CMK (cell line): ENCODE measurements at regions not wholly inside any gene's neighbourhood (a gene's known extent, or its start where the extent isn't known, plus 50 kb on each side); places are given as distances from the start of the nearest gene placed in this dataset.

ENCODE experiments used
- DNase-seq: peaks from one replicate; pipeline ENCODE4 v3.0.0-alpha.2; 2010; ENCODE audit warnings: low read depth

DNA sequence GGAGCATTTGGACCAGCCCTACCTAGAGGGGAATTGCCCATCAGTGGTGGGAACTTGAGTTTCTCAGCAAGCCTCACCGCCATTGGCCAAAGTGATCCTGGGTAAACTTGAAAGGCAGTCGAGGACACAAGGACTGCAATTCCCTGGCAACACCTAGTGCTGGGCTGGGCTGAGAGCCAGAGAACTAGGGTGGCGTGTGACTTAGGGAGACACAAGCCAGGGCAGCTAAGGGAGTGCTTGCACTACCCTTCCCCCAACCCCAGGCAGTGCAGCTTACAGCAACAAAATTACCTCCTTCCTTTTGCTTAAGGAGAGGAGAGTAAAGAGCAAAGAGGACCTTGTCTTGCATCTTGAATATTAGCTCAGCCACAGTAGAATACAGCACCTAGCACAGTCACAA lies 176.9 kb upstream of the PRMT6 start:
- DNase-seq, result no peak

DNA sequence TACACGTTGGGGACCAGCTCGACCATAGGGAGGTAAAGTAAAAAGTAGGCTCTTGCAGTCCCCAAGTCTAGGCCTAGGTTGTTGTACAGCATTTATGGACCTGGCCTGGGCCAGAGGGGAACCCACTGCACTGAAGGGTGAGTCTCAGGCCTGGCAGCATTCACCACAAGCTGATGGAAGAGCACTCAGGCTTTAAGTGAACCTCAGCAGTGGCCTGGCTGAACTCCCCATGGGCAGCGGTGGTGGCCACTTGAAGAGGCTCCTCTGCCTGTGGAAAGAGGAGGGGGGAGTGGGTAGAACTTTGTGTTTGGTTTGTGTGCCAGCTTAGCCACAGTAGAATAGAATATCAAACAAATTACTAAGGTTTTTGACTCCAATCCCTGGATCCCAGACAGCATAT lies 176.2 kb upstream of the PRMT6 start:
- DNase-seq, result no peak

DNA sequence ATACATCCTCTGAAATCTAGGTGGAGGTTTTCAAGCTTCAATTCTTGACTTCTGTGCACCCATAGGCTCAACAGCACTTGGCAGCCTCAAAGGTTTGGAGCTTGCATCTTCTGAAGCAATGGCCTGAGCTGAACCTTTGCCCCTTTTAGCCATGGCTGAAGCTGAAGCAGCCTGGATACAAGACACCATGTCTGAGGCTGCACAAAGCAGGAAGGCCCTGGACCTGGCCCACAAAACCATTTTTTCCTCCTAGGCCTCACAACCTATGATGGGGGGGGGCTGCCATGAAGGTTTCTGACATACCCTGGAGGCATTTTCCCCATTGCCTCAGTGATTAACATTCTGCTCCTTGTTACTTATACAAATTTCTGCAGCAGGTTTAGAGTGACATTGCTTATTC lies 173.3 kb upstream of the PRMT6 start:
- DNase-seq, result no peak

DNA sequence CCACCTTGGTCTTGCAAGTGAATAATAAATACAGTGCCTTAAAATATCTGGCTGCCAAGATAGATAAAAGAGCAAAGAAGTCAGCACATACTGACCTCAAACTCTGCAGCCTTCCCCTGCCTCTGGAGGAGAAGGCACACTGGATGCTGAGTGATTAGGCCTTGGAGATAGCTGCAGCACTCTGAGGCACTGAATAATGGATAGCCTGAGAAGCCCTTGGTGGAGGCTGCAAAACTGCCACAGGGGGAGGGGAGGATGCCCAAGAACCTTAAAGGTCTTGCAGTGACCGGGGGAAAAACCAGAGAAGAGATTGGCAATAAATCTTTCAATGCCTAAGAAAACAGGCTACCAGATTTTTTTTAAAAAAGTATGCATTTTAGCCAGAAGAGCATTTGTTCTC lies 167.4 kb upstream of the PRMT6 start:
- DNase-seq, result no peak

DNA sequence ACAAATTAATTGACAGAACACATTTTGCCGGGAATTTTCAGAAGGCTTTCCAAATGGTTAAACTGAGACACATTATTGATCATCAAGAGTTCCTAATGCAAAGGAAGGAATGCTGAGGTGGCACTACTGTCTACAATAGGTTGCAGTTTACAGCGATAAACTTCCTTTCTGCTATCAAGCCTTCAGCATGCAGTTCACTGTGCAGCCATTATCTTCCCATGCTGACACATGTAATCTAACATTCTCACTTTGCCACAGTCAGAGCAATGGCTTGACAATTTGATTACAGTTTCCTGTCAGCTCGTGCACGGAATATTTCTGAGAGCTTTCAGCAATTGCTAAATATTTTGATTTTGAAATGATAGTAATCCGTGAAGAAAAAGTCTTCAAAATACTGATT lies 166.9 kb upstream of the PRMT6 start:
- no peak for DNase-seq

DNA sequence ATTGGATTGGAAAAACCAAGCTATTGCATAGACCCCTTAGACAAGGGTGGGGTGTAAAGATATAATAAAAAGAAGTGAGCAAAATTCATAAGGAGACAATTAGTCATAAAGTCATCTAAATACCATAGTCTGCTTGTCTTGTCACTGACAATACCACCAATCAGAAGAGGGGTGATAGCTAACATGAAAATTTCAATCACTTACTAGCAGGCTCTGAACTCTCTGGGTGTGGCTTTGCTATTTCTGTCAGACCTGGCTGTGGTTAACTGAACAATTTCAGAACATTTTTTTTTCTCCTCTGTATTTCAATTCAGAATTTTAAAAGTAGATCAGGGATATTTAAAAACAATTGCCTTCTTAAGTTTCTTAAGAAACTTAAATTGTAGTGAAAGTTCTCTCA lies 158.5 kb upstream of the PRMT6 start:
- no peak for DNase-seq

DNA sequence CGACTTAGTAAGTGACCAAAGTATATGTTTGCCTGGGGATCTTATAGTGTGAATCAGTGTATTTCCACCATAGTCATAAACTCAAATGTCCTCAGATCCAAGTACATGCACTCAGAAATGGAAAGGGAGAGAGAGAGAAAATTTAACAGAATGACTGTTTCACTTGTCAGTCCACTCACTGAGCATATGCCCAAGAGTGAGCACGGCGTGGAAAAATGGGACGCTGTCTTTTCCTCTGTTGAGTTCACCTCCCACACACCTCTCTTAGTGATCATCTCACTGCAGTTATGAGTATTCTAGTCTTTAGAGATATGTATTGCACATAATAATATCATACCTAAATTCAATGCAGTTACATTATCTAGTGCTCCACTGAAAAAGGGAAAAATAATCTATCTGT lies 156.8 kb upstream of the PRMT6 start:
- DNase-seq, result no peak

DNA sequence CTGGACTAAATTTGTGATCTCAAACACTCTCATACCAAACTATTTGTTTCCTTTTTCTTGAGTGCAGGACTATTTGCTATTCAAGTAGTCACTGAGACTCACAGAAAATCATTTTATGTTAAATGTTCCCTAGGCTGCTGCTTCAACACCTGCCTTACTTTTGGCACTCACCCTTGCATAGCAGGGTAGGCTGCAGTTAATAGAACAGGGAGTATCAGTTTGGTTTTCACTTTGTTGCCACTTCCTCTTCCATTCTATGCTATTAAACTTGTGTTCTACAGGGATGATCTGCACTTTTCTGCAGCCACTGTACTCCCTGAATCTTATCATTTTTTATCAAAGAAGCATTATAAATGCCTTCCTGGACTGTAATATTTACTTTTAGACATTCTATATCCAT lies 148.7 kb upstream of the PRMT6 start:
- DNase-seq, result no peak

DNA sequence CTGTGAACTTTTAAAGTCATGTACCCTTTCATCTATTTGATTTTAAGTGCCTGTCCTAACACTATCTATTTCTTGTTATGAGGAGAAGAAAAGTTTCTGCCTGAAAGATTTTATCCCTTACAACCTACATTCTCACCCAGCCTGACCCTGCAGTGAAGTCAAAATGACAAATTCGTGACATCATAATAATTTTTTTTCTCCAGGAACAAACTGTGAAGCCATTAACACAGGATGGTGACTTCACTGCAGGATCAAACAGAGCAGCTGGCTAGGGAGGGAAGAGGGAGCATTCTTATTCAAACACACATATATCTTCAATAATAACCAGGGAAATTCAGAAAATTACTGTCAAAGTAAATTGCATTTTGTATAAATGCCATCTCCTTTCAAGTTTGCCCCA lies 147.8 kb upstream of the PRMT6 start:
- DNase-seq, result no peak

DNA sequence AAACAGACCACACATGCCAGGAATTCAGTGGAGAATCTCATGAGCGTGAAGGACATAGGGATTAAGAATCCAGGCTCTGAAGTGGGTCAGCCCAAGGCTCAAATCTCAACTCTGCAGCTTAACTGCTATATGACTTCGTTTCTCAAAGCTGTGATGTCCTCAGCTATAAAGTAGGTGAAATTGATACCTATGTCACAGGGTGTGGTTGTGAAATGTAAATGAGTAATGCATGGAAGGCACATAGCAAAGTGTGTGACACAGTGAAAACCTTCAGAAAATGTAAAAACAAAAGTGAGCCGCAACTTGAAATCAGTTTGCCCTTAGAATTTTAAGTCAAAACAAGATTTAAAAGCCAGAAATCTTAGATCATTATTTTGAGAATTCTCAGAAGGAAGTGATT lies 145.7 kb upstream of the PRMT6 start:
- no peak for DNase-seq

DNA sequence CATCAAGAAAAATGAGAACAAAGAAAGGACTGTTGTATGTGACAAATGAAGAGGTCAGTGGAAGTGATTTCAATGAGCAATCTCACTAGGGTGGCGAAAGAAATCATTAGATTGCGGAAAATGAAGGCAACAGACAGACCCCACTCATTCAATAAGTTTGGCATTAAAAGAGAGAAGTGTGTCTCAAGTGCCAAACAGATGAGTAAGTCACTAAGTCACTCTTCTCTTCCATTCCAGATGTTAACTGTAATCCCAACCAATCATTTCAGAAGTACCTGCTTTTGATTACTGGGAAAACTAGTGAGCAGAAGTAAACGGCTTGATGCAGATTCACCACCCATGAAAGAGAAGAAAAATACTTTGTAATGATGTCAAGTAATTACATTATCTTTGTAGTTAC lies 144.3 kb upstream of the PRMT6 start:
- DNase-seq, result no peak

DNA sequence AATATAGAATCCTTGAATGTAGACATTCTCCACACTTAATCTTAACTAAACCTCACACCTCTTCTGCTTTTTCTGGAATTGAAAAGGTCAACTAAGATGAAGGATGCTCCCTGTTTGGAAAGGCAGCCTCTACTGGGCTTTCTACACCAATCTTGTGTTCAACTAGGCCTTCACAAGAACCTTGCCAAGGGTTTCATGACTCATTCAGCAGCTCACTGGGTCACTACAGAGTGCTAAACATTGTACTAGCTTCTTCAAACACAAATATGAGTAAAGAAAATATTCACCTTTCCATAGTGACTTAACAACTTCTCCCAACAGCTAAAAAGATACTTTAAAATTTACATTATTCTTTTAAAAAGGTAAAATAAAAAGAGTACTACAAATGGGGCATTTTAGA lies 135.3 kb upstream of the PRMT6 start:
- DNase-seq, result no peak

DNA sequence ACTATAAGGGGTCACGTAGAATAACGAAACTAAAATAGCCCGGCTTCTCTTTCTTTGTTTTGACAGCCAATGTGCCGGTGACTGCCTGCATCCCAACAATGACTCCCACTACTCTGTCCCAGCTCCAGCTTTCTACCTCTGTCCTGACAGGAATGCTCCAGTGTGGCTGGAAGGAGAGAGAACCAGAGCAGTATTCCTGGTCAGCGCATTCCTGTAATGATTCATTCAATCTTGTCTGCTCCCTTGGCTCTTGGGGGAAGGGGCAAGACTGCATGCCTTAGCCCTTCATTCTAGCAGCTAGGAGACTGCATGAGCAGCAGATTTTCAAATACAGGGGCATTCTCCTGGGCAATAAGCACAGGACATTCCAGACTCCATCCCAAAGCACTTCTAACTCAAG lies 132.1 kb upstream of the PRMT6 start:
- no peak for DNase-seq

DNA sequence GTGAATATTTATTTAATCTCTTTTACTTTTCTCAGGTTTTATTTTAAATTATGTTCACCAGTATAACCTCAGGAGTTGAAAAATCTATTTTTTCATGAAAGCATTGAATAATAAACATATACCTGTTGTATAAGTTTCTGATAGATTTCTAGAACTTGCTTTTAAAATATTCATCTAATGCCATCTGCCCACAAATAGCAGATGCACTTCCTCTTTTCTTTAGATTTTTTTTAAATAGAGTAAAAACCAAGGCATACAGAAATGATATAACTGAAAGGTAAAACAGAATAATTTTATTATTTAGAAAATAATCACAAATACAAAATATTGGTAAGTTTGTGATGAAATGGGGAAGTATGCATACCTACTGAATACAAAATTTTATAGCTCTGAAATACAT lies 130.7 kb upstream of the PRMT6 start:
- no peak for DNase-seq

DNA sequence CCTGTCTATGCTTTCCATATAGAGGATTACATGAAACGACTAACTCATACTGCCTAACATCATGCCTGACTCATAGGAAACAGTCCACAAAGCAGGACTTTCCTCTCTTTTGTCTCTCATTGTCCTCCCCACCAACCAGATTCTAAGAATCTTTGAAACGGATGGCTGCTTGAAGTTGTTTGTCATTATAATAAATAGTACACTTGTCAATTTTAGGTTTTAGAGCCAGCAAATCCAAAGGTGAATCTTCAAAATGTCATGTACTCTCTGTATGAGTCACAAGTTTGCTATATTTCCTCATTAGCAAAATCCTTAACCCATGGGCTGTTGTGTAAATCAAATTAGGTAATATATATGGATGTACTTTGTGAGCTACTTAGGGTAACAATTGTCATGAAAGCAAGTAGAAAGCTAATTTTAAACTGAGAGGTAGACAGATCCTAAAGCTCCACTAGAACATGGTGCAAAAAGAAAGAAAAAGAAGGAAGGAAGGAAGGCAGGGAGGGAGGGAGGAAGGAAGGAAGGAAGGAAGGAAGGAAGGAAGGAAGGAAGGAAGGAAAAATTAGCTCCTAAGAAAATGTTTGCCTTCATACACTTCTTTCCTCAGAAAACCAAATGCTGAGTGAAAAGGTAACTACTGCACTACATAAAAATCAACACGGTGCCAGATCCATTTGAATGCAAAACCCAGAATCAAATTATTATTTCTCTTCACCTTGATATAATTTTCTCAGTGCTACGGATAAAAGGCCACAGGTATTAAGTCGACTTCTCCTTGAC lies 129.5 kb upstream of the PRMT6 start:
- DNase-seq, result no peak

DNA sequence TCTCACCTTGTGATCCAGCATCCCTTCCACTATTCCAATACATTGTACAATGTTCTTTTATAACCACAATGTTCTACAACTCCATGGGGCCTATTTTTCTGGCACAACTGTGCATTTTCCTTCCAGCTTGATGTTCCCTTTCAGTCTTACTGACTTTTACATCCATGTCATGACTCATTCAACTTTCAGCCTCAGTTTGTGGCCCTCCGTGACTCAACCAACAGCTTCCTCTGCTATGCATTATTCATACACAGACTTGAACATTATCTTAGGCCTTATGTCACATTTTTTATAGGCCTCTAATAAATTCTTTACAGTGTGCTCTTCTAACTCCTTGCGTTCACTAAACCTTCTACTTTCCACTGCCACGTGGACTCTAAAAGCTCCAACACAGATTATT lies 119.4 kb upstream of the PRMT6 start:
- no peak for DNase-seq

DNA sequence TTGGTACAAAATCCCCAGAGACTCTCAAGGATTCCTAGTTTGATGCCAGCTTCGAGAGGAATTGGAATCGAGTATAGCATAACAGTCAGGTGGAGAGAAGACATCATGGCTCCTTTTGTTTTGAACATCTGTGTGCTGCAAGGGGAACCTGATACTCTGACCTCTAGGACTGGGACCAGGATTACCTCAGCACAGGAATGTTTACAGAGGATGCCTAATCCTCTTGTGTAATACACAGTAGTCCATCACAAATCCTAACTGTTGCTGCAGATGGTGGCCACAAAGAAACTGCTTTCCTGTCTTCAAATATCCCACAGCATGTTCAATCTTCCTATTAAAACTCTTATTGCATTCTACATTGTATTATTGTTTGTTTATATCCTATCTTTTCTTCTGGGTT lies 111.8 kb upstream of the PRMT6 start:
- no peak for DNase-seq

DNA sequence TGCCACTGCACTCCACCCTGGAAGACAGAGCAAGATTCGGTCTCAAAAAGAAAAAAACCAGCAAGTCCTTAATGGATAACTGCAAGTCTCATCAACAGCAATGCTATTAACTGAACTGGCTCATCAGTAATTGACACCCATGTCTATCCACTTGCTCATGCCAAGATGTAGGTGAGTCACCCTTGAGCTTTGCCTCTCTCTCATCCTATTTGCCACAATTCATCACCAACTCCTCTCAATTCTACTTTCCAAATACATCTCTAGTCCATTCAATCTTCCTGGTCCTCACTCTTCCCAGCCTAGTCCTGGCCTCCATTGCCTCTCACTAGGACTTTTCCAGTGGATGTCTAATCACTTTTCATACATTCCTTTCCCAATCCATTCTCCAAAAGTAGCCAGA lies 103.7 kb upstream of the PRMT6 start:
- no peak for DNase-seq

DNA sequence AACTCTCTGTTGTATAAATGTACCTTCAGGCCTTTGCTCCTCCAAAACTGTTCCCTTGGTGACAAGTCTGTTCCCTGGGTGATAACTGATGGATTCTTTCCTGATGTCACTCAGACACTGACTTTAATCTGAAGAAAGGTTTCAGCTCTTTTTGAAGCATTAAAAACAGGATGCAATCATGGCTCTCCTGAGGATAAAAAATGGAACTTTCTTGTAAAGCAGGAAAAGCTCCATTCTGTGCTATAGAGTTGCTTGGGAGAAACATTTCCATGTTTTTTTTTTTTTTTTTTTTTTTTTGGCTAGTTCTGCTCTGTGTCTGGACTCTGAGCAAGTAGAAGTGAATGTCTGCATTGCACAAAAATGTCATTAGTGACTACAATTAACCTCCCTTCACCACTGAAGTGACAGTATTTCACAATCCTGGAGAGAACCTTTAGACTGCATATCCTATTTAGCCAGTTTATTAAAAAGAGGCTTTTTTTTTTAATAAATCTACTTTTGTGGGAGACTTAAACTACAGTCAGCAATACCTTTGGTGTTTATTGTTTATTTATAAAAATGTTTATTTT lies 101.7 kb upstream of the PRMT6 start:
- DNase-seq, result no peak

DNA sequence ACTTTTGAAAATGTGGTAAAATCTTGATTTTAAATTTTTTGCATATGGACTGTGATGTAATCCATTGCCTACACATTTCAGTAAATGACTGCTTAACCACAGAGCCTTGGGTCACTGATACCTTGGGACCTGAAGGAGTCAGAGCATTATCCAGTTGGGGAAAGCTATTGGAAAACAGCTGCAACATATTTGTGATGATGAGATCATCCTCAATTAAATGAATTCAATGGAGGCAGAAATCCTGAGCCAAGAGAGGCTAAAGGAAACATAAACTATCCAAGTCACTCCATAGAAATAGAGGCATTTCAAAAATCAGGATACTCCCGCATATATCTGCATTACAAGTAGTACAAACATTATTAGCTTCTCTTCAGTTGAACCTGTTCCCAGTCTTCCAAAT lies 99.8 kb upstream of the PRMT6 start:
- no peak for DNase-seq

DNA sequence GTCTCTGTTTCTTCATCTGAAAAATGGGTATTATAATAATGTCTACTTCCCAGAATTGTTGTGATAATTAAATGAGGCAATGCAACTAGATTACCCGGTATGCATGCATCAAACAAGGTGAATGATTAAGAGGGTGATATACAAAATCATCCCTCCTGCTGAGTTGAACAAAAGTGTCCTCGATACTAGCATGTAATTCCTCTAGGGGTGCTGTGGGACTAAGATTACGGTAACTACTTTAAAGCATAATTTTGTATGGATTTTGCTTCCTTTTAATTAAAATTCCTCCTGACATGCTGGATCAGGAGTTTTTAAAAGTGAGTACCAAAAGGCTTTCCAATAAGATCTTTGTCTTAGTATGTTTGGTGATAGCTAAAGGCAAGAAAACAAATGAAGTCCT lies 98.7 kb upstream of the PRMT6 start:
- DNase-seq, result no peak

DNA sequence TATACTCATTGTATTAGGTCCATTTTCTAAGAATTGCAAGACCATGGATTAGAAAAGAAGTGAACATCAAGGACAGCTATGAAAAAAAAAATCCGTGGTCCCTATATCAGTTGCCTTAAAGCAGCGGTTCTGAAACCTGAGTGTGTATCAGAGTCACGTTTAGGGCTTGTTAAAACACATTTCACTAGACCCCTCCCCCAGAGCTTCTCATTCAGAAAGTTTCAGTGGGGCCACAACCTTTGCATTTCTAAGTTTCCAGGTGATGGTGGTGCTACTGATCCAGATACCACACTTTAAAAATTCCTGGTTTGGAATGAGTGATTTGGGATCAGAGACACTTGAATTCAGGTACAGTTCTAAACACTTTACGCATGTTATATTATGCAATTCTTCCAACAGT lies 96.1 kb upstream of the PRMT6 start:
- DNase-seq, result no peak

DNA sequence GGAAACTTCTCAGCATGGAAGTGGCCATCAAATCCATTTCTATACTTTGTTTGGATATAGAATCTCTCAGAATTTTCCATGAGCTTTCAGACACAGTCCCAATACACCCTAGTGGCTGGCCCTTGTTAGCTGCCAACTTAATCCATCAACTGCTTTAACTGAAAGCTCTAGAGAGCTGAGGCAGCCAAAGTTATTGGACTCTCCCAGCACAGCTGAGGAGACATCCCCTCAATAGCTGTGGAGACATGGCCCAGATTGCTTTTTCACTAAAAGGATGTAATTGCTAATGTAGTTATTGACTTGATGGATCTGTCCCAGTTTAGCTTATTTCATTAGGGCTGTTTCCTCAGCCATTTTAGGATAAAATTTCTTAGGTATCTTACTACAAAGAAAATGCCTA lies 94.8 kb upstream of the PRMT6 start:
- DNase-seq, result no peak

DNA sequence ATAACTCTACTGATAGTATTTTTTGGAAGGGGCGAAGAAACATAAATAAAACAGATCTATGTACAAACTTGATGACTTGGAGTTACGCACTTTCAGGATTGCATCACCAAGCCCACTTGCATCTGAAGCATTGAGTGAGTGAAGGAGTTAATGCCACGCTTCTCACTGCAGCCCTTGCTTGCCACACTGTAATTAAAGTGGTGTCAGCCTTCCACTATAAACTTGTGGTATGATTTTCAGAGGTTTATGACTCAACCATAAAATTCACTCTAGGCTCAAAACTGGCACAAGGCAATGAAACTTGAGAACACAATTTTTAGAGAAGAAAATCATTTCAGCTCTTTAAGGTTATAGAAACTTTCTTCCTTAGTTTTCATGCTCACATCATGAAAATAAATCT lies 93.9 kb upstream of the PRMT6 start:
- DNase-seq, result no peak
